Myocyte (in vitro differentiated cells): ENCODE measurements at regions not wholly inside any gene's neighbourhood (a gene's known extent, or its start where the extent isn't known, plus 50 kb on each side); places are given as distances from the start of the nearest gene placed in this dataset.

Experiments used
- DNase-seq: peaks from one replicate; pipeline ENCODE4 v3.0.0-alpha.2; 2012; ENCODE audit warnings: low read depth

DNA sequence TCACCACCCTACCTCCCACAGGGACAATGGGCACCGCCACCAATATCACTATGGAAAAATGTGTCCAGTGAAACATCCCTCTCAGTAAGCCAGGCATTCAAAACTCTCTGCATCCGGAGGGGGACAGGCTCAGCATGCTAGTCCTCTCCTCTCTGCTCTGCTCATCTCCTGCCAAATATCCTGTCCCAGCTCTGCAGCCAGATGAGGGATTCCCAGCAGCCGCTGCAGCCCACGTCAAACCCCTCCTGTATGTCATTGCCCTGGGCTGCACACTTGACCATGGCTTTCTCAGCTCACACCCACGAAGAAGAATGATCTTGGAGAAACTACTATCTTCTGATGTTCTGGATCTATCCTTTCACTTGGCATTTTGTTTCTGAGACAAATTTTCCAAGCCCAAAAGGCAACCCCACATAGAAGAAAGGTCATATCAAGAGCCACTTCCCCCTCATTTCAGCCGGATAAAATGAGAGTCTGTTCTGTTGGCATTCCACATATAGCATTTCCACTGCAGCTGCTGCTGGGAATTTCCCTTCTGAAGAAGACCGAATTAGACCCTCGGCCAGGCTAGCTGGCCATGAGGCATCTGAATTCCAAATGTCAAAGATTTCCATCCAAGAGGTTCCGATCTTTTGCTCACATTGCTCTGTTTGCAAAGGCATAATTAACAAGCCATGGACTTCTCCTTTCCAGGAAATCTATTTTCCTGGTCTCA, 338.0 kb downstream of the ACTL7B start:
- peak; percentile 56 for DNase-seq

DNA sequence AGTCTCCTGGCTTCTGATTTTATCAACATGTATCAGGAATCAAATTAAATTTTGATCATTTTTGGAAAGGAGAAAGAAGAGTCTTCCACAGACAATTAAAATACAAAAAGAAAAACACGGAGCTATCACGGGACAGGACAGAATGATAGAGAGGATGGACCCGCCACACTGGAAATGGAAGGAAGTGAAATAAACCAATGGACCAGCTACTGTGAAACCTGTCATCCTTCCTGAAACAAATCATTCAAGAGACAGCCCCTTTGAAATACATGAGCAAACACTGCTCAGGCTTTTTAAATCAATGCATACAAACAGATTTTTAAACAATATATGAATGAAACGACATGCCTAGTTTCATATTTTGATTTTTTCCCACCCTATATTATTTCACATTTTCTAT, 339.4 kb downstream of the ACTL7B start:
- DNase-seq = no peak

DNA sequence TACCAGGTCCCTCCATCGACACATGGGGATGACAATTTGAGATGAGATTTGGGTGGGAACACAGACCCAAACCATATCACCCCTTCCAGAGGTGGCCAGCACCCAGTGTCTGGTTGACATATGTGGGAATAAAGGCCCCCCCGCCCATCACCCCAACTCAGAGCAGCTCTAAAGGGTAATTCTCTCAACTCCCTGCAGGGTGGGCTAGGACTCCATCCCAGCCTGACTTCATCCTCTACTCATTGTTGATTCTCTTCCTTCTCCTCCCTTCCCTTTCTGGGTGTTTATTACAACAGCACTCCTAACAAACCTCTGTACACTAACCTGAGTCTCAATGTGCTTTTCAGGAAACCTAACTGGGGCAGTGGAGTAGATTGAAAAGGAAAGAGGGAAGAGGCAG, 339.9 kb downstream of the ACTL7B start:
- no peak for DNase-seq

DNA sequence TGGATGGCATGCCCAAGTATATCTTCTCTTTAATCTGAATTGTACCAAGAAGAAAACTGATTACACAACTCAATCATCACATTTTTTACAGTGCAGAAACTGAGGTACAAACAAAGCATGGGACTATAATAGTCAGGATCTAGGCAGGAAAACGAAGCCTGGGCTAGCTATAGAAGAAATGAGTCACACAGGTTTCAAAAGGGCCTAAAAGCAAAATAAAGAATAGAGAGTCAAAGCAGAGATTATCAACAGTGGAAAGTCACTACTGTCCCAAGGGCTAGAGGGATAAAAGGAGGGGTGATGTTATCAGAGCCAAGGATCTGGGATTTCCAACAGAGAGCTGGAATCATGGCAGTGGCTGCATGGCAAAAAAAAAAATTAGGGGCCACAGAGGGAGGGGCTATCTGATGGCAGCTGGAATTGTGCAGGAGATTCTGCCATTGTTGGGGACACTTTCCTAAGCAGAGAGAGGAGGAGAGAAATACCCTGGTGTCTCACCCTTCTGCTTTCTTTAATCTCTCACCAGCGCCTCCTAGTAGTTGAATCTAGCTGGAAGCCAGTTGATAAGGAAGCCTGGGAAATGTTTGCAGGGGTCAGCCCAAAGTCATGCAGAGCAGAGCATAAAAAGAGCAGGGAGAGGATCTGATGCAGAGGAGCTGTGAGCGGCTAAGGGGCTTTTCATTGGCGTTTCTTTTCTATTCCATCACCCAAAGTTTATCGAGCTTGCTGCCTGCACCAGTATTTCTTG, 343.2 kb downstream of the ACTL7B start:
- no peak for DNase-seq

DNA sequence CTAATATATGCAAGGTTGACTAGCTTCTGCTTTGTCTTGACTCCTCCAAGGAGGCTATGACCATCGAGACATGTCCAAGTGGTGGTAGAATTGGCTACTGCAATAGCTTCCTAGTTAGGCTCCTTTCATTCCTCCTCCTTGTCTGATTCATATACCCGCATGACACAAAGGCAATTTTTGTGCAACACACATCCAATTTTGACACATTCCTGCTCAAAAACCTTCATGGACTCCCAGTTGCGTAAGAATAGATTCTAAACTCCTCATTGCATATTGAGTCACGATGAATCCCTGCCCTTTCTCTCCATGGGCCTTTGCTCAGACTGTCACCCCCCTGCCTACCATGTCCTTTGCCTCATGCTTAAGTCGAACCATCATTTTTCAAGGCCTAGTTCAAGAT, 344.5 kb downstream of the ACTL7B start:
- no peak for DNase-seq

DNA sequence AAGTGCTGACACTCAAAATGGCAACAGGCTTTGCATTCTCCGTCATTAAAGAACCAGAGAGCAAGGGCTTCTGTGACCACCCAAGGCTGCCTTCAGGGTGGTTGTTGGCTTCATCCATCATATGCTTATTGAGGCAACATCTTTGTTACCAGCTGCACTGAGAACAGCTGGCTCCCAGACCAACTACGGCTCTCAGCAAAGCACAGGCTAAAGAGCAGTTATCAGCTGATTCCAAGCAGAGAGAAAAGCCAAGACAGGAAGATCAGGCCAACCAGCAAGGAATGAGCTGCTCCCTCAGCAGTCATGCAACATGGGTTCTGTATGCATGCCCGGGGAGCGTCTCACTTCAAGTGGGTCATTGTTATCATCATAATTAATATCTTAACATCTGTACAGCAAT, 358.9 kb downstream of the ACTL7B start:
- no peak for DNase-seq

DNA sequence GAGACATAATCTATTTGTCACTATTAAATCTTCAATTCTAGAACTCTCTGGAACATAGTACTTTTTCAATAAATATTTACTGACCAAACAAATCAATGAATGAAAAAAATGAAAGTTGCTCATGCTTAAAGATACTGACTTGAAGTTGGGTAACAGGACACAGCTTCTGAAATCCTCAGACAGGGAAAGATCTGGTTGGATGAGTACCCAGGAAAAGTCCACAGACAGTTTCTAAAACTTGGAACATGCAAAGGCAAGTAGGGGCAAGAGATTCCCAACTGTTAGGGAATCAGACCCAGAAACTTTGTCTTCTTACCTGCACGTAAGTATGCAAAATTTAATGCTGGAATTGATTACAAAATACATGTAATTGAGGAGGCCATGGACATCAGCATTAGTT, 366.2 kb downstream of the ACTL7B start:
- no peak for DNase-seq

DNA sequence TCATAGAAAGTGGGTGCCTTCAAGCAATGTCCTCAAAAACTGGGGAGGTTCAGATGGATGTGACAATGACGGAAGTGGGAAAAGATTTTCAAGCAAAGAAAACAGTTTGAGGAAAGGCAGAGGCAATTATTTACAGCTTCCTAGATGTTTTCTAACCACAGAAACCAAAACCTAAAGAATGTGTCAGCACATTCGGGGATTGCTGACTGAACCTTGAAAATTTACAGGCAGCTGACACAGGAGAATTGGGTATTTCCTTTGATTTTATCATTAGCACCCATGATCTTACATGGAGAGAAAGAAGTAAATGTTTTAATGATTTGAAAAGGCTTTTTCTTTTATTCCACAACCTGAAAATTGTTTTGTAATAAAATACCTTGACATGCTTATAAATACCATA, 369.0 kb downstream of the ACTL7B start:
- peak; percentile 22 for DNase-seq

DNA sequence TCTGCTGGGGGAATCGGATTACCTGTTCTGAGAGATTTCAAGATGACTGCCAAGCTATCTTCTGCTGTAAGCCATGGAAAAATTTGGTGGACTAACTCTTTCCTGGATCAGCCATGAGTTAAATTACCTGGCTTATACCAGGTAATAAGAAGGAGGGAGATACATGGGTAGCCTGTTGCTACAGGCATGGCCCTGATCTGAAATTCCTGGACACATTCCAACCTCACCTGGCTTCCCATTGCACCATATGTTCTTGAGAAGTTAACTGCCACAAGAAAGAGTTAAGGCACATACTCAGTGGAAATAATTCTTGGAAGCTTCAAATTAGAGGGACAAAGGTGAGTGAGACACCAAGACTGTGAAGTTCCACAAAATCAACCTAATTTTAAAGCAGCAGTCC, 371.3 kb downstream of the ACTL7B start:
- no peak for DNase-seq

DNA sequence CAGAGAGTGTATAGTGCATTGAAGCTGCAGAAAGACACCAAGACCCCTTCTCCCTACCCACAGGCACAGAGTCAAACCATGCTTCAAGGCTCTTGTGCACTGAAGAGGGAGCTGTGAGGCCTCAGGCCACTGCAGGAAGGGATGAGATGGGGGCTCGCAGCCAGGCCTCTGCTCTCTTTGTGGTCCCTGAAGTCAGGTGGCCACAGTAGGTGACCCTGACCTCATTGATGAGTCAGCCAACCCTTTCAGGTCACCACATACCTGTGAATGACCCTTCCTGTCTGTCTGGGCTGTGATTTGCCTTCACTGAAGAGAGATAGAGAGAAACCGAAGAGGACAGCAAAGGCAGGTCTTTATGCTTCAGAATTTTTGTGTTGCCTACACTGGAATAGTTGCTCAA, 372.1 kb downstream of the ACTL7B start:
- no peak for DNase-seq

DNA sequence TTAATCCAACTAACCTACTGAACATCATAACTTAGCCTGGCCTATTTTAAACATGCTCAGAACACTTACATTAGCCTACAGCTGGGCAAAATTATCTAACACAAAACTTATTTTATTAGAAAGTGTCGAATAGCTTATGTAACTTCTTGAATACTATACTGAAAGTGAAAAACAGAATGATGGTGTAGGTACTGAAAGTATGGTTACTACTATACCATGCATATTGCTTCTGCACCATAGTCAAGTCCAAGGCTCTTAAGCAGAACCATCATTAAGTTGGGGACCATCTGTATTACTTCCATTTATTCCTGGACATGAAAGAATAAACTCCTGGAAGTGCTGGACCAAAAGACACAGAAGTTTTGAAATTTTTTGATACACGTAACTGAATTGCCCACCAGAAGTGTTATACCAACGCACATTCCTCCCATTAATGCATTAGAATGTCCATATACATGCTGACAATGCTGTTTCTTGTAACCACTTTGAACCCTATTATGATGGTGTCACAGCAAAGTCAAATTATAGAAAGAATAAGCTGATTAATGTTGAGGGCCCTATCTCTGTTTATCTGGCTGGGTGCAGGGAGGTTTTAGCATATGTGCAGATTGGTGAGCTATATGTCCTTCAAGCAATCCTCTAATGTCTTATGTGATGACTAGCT, 375.7 kb downstream of the ACTL7B start:
- no peak for DNase-seq

DNA sequence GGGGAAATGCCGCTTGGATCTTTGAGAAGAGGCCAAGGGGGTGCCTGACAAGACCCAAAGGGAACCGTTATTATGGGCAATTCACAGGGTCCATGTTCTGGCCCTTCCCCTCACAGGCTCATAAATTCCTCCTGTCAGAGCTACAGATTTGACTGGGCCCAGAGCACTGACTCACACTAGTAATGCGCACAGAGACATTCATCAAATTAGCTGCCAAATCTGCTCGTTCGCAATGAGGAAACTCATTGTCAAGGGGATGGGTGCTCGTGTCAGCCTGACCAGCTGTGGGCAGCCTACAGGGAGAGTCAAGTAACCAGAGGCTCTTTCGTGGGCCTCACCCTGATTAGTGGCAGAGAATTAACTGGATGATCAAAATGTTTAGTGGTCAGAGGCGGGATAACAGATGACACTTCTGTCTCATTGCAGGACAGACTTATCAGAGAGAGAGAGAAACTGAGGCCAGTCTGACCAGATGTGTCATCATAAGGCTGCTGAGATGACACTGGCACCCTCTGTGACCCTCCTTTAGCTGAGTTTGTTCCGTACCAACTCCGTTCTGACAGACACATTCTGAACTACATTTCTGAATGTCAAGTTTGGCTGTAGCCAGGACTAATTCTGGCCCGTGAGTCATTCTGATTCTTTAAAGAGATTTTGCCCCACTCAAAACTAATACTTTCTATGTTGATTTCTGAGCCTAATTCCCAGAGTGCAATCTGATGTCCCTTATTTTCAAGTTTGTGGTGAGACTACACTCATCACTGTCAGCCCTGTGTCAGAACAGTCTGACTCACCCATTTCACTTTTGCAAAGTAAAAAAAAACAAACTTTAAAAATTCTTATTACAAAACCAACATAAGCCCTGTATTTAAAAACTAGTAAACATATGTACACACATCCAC, 377.1 kb downstream of the ACTL7B start:
- DNase-seq = peak; percentile 87

DNA sequence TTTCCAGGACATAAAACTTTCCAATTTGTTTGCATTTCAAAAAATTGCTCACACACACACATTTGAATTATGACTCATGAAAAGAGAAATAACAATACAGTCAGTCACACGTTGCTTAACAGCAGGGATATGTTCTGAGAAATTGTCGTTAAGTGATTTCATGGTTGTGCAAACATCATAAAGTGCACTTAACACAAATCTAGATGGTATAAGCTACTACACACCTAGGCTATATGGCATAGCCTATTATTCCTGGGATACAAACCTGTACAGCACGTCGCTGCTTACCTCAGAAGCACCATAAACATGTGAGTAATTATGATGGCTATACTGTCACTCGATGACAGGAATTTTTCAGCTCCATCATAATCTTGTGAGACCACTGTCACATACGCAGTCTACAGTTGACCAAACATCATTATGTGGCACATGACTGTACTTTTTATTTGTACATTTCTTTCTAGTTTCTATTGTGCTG, 378.2 kb downstream of the ACTL7B start:
- no peak for DNase-seq

DNA sequence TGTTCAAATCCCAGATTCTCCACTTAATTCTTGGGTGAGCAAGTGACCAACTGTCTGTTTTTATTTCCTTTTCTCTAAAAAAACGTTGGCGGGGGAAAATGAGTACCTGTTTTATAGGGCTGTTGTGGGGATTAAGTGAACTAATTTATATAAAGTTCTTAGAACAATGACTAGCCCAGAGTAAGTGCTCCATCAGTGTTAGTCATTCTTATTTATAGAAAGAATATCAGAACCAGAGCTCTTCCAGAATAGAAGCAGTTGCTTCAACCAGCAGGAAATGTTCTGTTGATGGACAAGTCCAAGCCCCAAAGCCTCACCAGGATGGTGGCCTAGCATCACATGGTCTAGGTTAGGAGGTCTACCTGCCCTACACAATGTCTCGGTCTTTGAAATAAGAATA, 379.2 kb downstream of the ACTL7B start:
- peak; percentile 50 for DNase-seq

DNA sequence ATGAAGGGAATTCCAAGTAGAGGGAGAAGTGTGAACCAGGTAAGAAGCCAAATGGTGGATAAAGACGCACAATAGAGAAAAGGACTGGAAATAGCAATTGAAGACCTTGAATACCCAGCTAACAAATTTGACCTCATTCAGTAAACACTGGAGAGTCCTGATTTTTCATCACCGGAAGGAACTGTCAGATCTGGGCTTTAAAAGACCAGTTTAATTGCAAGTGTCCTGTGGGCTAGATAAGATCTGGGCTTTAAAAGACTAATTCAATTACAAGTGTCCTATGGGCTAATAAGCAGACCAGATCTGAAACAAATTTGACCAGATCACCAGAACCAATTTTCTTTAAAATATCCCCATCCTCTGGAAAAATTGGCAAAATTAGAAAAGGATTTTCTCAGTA, 380.0 kb downstream of the ACTL7B start:
- no peak for DNase-seq

DNA sequence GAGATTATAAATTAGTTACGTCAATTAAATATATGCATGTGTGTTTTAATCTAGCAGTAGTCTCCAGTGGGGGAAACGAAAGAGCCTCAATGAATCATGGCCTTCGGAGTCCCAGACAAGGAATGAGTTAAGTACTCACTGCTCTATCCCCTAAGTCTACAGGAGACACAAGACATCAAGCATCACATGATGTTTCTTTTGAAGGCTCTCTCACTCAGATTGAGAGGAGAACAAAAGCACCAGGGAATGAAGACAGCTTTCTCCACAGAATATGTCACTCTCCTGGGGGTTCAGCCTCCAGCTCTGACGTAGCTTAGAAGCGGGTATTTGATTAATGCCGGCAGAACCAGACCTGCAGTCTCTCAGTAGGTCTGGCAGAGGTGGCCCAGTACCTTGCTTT, 381.4 kb downstream of the ACTL7B start:
- DNase-seq = no peak

DNA sequence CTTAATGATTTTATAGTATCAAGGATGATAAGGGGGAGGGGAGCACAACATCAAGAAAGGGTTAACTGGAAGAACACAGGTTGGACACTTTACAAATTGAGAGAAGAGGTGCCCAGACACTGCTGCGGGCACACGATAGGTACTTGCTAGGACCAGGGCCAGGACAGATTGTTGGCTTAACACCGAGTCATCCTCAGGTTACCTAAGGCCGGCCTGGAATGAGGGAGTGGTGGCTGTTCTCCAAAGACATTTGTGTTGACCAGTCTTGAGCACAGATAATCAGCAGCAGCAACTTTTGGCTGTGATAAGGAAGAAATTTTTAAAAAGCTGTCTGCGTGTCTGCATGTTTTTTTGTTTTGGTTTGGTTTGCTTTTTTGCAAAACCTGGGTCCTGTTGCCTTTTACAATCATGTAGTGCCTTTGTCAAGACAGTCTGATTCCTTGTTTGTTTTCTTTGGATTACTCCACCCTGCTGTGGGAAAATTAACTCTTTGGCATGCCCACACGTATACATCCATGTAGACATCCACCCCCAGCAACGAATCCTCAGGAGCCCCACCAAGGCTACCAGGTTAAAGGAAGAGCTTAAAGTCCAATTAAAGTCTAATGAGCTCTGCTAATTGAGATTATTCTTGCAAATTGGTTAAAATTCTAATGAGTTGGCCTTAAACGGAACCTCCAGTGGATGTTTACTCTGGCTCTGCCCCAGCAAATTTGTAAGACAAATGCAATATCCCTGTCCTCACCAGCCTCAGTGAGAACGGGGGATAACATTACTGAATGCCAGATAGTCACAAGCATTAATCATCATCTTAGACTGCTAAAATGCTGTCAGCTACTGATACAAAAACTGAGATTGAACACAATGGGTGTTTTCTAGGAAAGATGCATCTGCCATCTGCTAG, 382.3 kb downstream of the ACTL7B start:
- peak; percentile 62 for DNase-seq

DNA sequence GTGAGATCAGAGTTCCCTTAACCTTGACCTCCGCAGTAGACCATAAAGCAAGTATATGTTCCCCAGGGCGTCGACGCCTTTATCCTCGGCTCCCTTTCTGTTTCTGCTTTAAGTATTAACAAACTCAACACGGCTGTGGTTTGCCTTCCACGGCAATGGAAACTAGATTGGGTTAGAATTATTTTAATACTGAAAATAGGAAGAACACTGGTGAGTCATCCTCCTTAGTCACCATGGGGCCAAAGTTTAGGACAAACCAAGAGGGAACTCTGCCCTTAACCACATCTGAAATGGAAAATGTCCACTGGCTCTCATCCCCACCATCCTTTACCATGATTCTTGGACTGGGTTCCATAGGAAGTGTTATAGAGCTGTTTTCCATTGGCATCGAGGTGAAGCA, 386.1 kb downstream of the ACTL7B start:
- peak; percentile 42 for DNase-seq

DNA sequence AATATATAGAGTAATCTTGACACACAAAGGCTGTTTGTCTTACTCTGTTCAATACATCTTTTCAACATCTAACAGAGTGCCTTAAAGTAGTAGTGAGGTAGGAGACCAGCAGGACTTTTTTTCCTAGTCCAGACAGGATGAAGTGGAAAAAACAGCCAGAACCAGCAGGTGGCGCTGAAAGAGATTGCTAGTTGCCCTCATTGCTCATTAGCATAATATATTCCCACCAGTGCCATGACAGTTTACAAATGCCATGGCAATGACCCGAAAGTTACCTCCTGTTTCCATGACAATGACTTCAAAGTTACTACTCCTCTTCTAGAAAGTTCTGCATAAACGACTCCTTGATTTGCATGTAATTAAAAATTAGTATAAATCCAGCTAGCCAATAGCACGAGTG, 387.4 kb downstream of the ACTL7B start:
- peak; percentile 56 for DNase-seq

DNA sequence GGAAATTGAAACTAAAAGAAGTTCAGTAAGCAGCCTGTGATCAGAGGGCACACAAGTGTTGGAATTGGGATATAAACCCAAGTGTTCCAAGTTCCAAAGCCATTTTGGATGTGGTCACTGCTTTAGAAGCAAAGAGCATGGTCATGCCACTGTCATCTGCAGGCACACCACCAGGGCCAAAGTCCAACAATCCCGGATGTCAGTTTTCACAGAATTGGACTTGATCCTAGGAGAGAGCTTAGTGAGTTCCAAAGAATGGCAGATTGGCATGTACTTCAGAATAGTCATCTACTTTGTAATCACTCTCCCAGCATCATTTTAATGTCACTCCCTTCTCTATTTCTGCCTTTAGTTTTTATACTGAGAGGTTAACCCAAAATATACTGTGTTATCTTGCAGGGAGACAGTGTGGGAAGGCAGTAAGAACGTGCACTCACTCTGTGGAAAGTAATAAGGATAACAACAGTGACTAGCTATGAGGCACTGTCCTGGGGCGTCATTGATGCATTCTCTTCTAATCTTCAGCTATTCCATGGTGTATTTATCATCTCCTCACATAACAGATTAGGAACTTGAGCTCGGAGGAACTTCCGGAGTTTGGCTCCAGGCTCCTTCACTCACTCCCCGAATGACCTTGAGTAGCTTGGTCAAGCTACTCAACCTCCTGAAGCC, 388.0 kb downstream of the ACTL7B start:
- DNase-seq = peak; percentile 71
